ENCODE measurements at regions not wholly inside any gene's neighbourhood (a gene's known extent, or its start where the extent isn't known, plus 50 kb on each side); places are given as distances from the start of the nearest gene placed in this dataset.

DNA sequence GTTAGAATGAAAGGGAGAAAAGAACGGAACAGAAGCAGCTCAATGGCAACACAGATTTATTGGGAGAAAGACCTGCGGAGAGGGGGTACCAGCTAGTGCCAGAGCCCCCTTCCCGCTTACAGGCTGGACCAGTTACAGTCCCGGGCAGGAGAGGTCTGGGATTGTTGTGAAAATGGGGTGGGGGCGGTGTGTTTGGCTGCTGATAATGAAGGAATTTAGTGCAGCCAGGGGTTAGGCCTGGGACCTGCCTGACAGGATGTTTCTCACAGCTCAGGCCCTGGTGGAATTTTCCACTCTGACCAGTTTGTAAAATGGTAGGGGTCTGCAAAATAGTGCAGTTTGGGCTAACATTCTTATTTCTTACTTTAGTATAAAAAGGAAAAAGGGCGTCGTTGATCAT is 75.4 kb upstream of the SPIN4 start:
- Mint-ChIP-seq H3K4me1 (no peaks in the 10 kb centered on the region), H3K27ac (no peak overlapping the region), H3K27me3 (ENCODE audit: insufficient read depth, low read depth, poor library complexity) (no peaks in the 10 kb centered on the region), H3K4me3 (no peak overlapping the region), H3K36me3 (ENCODE audit: low read depth) (peaks cover 12% of the 10 kb centered on the region), H3K9me3 (no peaks in the 10 kb centered on the region; the same call in 2 of the 3 replicates)
- Histone ChIP-seq H3K4me3 (no peak overlapping the region), H3K9me2 (ENCODE audit: insufficient read depth) (no peaks in the 10 kb centered on the region), H3K36me3 (ENCODE audit: insufficient read depth) (no peaks in the 10 kb centered on the region), H3K4me1 (ENCODE audit: insufficient read depth) (0 out of 2 replicates have a peak, but pooled peaks cover 6% of the 10 kb centered on the region), H3K4me2 (no peak overlapping the region), H3K79me2 (replicated peaks; ENCODE audit: insufficient read depth) (no peaks in the 10 kb centered on the region), H4K20me1 (replicated peaks; ENCODE audit: insufficient read depth) (no peaks in the 10 kb centered on the region), H3K27me3 (ENCODE audit: insufficient read depth) (no peaks in the 10 kb centered on the region), H3K27ac (ENCODE audit: low read depth) (no peak overlapping the region), H3F3A (replicated peaks; ENCODE audit: low read depth) (no peaks in the 10 kb centered on the region), H2AFZ (no peak overlapping the region)
- ATAC-seq (peak; percentile 45), DNase-seq (ENCODE audit: low spot score) (peak; percentile 37)
- no peak for TF ChIP-seq NANOG (IDR thresholded peaks at IDR 0.05; ENCODE audit: borderline replicate concordance)
- no peak for TF ChIP-seq ZNF331 (CRISPR knock-in tag; IDR thresholded peaks at IDR 0.05; ENCODE audit: low read depth)
- no peak for TF ChIP-seq STAT1 (IDR thresholded peaks at IDR 0.05; ENCODE audit: unreplicated experiment)
- no peak for TF ChIP-seq POLR2AphosphoS5 (IDR thresholded peaks at IDR 0.05; ENCODE audit: low read depth)
- TF ChIP-seq, protein P1, sequence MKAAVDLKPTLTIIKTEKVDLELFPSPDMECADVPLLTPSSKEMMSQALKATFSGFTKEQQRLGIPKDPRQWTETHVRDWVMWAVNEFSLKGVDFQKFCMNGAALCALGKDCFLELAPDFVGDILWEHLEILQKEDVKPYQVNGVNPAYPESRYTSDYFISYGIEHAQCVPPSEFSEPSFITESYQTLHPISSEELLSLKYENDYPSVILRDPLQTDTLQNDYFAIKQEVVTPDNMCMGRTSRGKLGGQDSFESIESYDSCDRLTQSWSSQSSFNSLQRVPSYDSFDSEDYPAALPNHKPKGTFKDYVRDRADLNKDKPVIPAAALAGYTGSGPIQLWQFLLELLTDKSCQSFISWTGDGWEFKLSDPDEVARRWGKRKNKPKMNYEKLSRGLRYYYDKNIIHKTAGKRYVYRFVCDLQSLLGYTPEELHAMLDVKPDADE (IDR thresholded peaks at IDR 0.05) = no peak
- no peak for TF ChIP-seq EZH2 (IDR thresholded peaks at IDR 0.05; ENCODE audit: low read depth, unreplicated experiment)
- TF ChIP-seq, protein P2, sequence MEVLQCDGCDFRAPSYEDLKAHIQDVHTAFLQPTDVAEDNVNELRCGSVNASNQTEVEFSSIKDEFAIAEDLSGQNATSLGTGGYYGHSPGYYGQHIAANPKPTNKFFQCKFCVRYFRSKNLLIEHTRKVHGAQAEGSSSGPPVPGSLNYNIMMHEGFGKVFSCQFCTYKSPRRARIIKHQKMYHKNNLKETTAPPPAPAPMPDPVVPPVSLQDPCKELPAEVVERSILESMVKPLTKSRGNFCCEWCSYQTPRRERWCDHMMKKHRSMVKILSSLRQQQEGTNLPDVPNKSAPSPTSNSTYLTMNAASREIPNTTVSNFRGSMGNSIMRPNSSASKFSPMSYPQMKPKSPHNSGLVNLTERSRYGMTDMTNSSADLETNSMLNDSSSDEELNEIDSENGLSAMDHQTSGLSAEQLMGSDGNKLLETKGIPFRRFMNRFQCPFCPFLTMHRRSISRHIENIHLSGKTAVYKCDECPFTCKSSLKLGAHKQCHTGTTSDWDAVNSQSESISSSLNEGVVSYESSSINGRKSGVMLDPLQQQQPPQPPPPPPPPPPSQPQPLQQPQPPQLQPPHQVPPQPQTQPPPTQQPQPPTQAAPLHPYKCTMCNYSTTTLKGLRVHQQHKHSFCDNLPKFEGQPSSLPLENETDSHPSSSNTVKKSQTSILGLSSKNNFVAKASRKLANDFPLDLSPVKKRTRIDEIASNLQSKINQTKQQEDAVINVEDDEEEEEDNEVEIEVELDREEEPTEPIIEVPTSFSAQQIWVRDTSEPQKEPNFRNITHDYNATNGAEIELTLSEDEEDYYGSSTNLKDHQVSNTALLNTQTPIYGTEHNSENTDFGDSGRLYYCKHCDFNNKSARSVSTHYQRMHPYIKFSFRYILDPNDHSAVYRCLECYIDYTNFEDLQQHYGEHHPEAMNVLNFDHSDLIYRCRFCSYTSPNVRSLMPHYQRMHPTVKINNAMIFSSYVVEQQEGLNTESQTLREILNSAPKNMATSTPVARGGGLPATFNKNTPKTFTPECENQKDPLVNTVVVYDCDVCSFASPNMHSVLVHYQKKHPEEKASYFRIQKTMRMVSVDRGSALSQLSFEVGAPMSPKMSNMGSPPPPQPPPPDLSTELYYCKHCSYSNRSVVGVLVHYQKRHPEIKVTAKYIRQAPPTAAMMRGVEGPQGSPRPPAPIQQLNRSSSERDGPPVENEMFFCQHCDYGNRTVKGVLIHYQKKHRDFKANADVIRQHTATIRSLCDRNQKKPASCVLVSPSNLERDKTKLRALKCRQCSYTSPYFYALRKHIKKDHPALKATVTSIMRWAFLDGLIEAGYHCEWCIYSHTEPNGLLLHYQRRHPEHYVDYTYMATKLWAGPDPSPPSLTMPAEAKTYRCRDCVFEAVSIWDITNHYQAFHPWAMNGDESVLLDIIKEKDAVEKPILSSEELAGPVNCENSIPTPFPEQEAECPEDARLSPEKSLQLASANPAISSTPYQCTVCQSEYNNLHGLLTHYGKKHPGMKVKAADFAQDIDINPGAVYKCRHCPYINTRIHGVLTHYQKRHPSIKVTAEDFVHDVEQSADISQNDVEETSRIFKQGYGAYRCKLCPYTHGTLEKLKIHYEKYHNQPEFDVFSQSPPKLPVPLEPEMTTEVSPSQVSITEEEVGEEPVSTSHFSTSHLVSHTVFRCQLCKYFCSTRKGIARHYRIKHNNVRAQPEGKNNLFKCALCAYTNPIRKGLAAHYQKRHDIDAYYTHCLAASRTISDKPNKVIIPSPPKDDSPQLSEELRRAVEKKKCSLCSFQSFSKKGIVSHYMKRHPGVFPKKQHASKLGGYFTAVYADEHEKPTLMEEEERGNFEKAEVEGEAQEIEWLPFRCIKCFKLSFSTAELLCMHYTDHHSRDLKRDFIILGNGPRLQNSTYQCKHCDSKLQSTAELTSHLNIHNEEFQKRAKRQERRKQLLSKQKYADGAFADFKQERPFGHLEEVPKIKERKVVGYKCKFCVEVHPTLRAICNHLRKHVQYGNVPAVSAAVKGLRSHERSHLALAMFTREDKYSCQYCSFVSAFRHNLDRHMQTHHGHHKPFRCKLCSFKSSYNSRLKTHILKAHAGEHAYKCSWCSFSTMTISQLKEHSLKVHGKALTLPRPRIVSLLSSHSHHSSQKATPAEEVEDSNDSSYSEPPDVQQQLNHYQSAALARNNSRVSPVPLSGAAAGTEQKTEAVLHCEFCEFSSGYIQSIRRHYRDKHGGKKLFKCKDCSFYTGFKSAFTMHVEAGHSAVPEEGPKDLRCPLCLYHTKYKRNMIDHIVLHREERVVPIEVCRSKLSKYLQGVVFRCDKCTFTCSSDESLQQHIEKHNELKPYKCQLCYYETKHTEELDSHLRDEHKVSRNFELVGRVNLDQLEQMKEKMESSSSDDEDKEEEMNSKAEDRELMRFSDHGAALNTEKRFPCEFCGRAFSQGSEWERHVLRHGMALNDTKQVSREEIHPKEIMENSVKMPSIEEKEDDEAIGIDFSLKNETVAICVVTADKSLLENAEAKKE (CRISPR knock-in tag; IDR thresholded peaks at IDR 0.05) = no peak
- no peak for TF ChIP-seq EZH2phosphoT487 (IDR thresholded peaks at IDR 0.05; ENCODE audit: unreplicated experiment)
- TF ChIP-seq REST (IDR thresholded peaks at IDR 0.05; ENCODE audit: unreplicated experiment) = no peak
- no peak for TF ChIP-seq CREB1 (CRISPR knock-in tag; IDR thresholded peaks at IDR 0.05; ENCODE audit: low read depth)
- no peak for TF ChIP-seq ZNF114 (CRISPR knock-in tag; IDR thresholded peaks at IDR 0.05)
- TF ChIP-seq JUNB (IDR thresholded peaks at IDR 0.05; ENCODE audit: unreplicated experiment) = no peak
- TF ChIP-seq, protein P3, sequence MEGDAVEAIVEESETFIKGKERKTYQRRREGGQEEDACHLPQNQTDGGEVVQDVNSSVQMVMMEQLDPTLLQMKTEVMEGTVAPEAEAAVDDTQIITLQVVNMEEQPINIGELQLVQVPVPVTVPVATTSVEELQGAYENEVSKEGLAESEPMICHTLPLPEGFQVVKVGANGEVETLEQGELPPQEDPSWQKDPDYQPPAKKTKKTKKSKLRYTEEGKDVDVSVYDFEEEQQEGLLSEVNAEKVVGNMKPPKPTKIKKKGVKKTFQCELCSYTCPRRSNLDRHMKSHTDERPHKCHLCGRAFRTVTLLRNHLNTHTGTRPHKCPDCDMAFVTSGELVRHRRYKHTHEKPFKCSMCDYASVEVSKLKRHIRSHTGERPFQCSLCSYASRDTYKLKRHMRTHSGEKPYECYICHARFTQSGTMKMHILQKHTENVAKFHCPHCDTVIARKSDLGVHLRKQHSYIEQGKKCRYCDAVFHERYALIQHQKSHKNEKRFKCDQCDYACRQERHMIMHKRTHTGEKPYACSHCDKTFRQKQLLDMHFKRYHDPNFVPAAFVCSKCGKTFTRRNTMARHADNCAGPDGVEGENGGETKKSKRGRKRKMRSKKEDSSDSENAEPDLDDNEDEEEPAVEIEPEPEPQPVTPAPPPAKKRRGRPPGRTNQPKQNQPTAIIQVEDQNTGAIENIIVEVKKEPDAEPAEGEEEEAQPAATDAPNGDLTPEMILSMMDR (conservative IDR thresholded peaks at IDR 0.05; ENCODE audit: low read depth in 2 of 2) = no peak

All from GM23338 (cell line).